AG04450 (cell line): ENCODE measurements at regions not wholly inside any gene's neighbourhood (a gene's known extent, or its start where the extent isn't known, plus 50 kb on each side); places are given as distances from the start of the nearest gene placed in this dataset.

Experiments used
- CTCF ChIA-PET: fragments of 300-600, 350-600 bp; formaldehyde crosslinking; extraction: SDS; loops from one replicate; lab custom pipeline; 2022; ENCODE audit warnings: antibody characterized with exemption, inconsistent platforms; lab: Charles Lee
- POLR2A ChIA-PET: fragments of 350-600 bp; formaldehyde crosslinking; extraction: SDS; loops from one replicate; lab custom pipeline; 2021; ENCODE audit warnings: antibody characterized with exemption, inconsistent platforms; lab: Yijun Ruan, JAX
- DNase-seq: peaks from one replicate; pipeline ENCODE4 v3.0.0-alpha.2; 2011; ENCODE audit warnings: low read depth, low spot score
- H3K27ac ChIP-seq: one replicate; pipeline ENCODE4 v1.5.1; 2012; ENCODE audit warnings: low read depth, low read length, control low read depth
- H3K27me3 ChIP-seq: one replicate; pipeline ENCODE4 v1.6.0; 2012; ENCODE audit warnings: low read length; ENCODE audit not compliant: control insufficient read depth, insufficient read depth
- H3K4me3 ChIP-seq: 2 replicates; pipeline ENCODE4 v1.5.1; 2011; ENCODE audit warnings: mild to moderate bottlenecking, low read depth, low read length, control low read depth
- H3K9me3 ChIP-seq: 2 replicates; pipeline ENCODE4 v1.5.1; 2012; ENCODE audit warnings: low read length; ENCODE audit not compliant: control insufficient read depth, insufficient read depth
- TF ChIP-seq, protein P1 (sequence below): IDR thresholded peaks from 2 replicates; pipeline ENCODE4 v1.5.1; 2011; ENCODE audit warnings: low read depth, low read length, control low read depth, inconsistent platforms

DNA sequence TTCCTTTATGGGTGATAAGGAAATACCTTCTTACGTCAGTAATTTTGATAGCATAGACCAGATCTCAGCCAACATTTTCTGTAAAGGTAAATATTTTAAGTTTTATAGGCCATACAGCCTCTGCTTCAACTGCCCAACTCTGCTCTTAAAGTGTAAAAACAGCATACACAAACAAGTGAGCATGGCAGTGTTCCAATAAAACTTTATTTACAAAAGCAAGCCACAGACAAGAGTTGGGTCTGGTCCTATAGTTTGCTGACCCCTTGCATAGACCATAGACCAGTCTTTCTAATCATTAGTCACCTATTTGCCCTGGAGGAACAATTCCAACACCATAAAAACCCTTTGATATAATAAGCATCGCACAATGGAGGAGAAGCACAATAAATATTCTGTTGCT is 398.8 kb downstream of the SFMBT2 start:
- no peak for DNase-seq
- H3K4me3 ChIP-seq, result no peak overlapping the region
- TF ChIP-seq, protein P1, sequence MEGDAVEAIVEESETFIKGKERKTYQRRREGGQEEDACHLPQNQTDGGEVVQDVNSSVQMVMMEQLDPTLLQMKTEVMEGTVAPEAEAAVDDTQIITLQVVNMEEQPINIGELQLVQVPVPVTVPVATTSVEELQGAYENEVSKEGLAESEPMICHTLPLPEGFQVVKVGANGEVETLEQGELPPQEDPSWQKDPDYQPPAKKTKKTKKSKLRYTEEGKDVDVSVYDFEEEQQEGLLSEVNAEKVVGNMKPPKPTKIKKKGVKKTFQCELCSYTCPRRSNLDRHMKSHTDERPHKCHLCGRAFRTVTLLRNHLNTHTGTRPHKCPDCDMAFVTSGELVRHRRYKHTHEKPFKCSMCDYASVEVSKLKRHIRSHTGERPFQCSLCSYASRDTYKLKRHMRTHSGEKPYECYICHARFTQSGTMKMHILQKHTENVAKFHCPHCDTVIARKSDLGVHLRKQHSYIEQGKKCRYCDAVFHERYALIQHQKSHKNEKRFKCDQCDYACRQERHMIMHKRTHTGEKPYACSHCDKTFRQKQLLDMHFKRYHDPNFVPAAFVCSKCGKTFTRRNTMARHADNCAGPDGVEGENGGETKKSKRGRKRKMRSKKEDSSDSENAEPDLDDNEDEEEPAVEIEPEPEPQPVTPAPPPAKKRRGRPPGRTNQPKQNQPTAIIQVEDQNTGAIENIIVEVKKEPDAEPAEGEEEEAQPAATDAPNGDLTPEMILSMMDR, result no peak
- no peaks in the 10 kb centered on the region for H3K27me3 ChIP-seq
- POLR2A ChIA-PET, result no interaction called here
- H3K9me3 ChIP-seq, result no peaks in the 10 kb centered on the region
- CTCF ChIA-PET, result no interaction called here
- no peak overlapping the region for H3K27ac ChIP-seq

- ChIA-PET CTCF (no interaction called here), POLR2A (no interaction called here)
- peaks cover 4% of the 10 kb centered on the region for H3K27me3 ChIP-seq
- TF ChIP-seq, protein P1, result no peak
- no peaks in the 10 kb centered on the region for H3K9me3 ChIP-seq
- H3K27ac ChIP-seq, result no peak overlapping the region
- no peak overlapping the region for H3K4me3 ChIP-seq
- DNase-seq, result no peak
Observed at GRCh38 chr10:7008645-7009044, 402.2 kb downstream of the SFMBT2 start.

DNA sequence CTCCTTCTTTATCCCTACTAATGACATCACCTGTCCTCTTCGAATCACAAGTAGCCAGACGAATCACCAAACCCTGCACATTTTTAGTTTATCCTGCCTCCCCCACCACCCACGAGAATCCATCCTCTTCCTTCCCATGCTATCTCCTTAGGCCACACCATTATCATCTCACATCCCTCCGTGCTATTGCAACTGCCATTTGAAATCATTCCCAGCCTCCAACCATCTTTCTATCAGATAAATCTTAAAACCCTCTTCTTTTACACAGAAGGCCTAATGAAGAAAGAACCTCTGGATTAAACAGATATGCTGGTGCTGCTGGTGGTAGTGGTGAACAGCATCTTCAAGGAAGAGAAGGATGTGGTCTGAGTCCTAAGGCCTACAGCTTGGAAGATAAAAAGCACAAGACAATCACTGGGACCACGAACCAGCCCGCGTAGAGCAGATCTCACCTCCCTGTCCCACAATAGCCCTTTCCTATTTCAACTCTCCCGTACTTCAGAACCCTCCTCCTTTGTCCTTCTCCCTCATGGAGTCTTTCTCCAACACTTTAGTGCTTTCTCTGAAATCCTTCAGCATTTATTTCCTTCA is 403.1 kb downstream of the SFMBT2 start:
- ChIA-PET POLR2A (no interaction called here), CTCF (no interaction called here)
- TF ChIP-seq, protein P1, result no peak
- Histone ChIP-seq H3K27me3 (peaks cover 4% of the 10 kb centered on the region), H3K27ac (no peak overlapping the region), H3K9me3 (no peaks in the 10 kb centered on the region), H3K4me3 (no peak overlapping the region)
- DNase-seq, result no peak

DNA sequence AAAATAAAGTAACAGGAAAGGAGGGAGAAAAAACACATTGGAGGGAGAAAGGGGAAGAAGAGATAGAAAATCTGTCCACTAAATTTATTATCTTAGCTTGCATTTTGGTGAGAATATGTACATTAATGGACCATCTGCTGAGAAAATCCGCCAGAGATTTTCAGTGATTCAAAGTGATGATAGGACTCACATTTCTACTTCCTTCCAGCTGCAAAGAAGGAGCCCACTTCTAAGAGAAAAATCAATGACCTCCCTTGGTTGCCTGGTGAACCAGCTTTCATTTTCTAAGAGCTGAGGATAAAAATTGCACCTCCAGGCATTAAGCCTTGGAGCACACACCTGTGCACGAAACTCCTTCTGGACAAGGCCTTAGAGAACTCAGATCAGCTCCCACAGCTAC is 404.3 kb downstream of the SFMBT2 start:
- Histone ChIP-seq H3K4me3 (no peak overlapping the region), H3K27me3 (peaks cover 4% of the 10 kb centered on the region), H3K9me3 (no peaks in the 10 kb centered on the region), H3K27ac (no peak overlapping the region)
- TF ChIP-seq, protein P1, result no peak
- no peak for DNase-seq
- ChIA-PET POLR2A (no interaction called here), CTCF (no interaction called here)

DNA sequence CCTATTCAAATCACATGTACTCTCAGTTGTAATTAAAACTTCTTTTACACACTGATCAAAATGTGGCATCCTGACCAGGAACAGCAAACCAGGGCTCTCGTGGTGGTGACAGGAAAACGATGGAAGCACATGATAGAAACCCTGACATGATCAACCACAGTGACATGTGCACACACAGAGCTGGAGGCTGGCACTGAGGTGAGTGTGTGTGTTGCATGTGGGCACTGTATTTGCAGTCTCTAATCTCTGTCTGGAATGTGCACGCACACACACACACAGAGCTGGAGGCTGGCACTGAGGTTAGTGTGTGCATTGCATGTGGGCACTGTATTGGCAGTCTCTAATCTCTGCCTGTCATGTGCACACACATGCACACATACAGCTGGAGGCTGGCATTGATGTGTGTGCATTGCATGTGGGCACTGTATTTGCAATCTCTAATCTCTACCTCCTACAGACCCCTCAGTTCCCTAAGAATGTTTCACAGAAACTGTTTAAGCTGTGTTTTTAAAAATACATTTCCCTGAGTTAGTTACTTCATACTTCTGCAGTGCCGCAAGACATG is 406.9 kb downstream of the SFMBT2 start:
- Histone ChIP-seq H3K27me3 (peaks cover 4% of the 10 kb centered on the region), H3K9me3 (no peaks in the 10 kb centered on the region), H3K4me3 (no peak overlapping the region), H3K27ac (no peak overlapping the region)
- CTCF ChIA-PET, result no interaction called here
- DNase-seq, result no peak
- POLR2A ChIA-PET, result no interaction called here
- TF ChIP-seq, protein P1, result no peak
